Umbilical cord (tissue), 1 donor: ENCODE measurements at regions not wholly inside any gene's neighbourhood (a gene's known extent, or its start where the extent isn't known, plus 50 kb on each side); places are given as distances from the start of the nearest gene placed in this dataset.
A peak's percentile ranks its signal among the peaks of the same experiment; 100 is the strongest.
"Not testable (repeated sequence)": the region's sequence is repeated elsewhere in the genome, so short reads cannot be mapped to it uniquely, and the experiment has no call there.

Experiments
- DNase-seq: peaks from one replicate; pipeline ENCODE4 v3.0.0-alpha.2; 2015; ENCODE audit warnings: low spot score

GRCh38 chr7:97928844-97929243, 56.6 kb upstream of the ASNS start:
- not testable (repeated sequence) for DNase-seq

DNA sequence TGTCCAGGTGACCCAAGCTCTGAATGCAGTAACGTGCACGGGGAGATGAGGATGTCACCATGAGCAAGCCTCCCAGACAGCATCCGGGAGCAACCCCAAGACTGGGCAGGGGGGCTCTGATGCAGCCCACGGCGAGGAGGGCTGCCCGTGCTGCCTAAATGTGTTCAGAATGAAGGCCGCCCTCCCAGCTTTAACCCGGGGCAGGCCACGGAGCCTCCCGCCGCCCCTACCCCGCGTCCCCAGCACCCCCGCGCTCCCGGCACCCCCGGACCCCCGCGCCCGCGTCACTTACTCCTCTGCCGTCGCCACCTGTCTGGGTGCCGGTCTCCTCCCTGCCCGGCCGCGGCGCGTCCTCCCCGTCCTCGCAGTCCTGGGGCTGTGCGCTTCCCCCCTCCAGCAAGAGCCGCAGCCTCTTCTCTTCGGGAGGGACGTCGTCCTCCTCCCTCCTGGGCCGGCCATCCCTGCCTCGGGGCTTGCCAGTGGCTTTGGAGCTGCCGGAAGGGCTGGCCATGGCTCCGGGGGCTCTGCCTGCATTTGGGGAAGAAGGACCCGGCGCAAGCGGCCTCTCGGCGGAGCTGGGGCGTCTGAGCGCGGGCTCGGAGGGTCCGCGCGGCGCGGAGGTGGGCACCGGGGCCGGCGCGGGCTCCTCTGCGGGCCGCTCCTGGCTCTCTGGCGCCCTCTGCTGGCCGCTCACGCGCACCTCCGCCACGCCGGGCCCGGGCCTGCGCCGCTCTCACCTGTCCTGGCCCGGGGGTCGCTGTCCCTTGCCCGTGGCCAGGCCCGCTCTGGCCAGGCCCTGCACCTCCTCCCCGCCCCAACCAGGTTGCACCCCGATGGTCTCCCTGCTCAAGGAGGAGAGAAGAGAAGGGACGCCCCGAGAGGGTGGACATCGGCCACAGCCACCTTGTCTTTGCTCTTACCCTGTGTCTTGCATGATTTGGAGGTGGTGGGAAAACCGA, 55.9 kb upstream of the ASNS start:
- peak; percentile 13 for DNase-seq
